ENCODE measurements at regions not wholly inside any gene's neighbourhood (a gene's known extent, or its start where the extent isn't known, plus 50 kb on each side); places are given as distances from the start of the nearest gene placed in this dataset.

DNA sequence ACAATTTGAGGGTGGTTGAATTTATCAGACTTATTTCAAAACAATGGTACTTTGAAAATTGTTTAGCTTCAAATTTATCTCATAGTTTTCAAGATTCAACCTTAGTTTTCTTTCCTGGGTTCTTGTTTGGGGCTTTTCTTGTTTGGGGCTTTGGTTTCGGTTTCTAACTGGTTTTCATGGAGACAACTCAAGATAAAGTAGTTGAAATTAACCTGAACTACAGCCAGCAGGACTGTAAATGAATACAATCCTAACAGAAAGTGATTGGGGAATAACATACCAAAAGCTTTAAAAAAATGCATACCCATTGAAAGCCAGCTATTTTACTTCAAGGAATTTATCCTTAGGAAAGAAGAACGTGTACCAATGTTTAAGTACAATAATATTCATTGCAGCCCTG lies 133.5 kb upstream of the SLC14A2 start:
- Histone ChIP-seq H3K36me3 (no peaks in the 10 kb centered on the region), H3K4me1 (peaks cover 0 to 3% of the 10 kb centered on the region in 2 donors), H3K9me3 (no peaks in the 10 kb centered on the region), H3K4me3 (peak overlapping the region in 1 of 2 donors; percentile 4), H3K27ac (peak overlapping the region; percentile 49 to 59), H3K27me3 (no peaks in the 10 kb centered on the region)
- DNase-seq: no peak
- TF ChIP-seq, protein P1, sequence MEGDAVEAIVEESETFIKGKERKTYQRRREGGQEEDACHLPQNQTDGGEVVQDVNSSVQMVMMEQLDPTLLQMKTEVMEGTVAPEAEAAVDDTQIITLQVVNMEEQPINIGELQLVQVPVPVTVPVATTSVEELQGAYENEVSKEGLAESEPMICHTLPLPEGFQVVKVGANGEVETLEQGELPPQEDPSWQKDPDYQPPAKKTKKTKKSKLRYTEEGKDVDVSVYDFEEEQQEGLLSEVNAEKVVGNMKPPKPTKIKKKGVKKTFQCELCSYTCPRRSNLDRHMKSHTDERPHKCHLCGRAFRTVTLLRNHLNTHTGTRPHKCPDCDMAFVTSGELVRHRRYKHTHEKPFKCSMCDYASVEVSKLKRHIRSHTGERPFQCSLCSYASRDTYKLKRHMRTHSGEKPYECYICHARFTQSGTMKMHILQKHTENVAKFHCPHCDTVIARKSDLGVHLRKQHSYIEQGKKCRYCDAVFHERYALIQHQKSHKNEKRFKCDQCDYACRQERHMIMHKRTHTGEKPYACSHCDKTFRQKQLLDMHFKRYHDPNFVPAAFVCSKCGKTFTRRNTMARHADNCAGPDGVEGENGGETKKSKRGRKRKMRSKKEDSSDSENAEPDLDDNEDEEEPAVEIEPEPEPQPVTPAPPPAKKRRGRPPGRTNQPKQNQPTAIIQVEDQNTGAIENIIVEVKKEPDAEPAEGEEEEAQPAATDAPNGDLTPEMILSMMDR (IDR thresholded peaks at IDR 0.05): no peak
- TF ChIP-seq POLR2A (IDR thresholded peaks at IDR 0.05): no peak
- intact Hi-C loops (cut with DNase I; ENCODE audit: low total_unique reads): no loop called here

DNA sequence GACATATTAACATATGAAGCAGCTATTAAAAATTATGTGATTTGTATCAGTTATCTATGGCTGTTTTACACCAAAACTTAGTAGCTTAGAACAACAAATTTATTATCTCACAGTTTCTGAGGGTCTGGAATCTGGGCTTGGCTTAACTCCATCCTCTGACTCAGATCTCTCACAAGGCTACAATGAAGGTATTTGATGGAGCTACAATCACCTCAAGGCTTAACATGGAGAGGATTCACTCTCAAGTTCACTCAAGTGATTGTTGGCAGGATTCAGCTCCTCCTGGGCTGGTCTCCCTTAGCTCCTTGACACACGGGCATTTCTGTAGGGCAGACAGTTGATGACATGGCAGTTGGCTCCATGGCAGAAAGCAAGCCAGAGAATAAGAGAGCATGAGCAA lies 133.0 kb upstream of the SLC14A2 start:
- no peaks in the 10 kb centered on the region for H3K9me3 ChIP-seq
- H3K27me3 ChIP-seq: no peaks in the 10 kb centered on the region
- intact Hi-C loops (cut with DNase I; ENCODE audit: low total_unique reads): no loop called here
- H3K4me3 ChIP-seq: peak overlapping the region in 1 of 2 donors; percentile 4
- TF ChIP-seq, protein P1 (IDR thresholded peaks at IDR 0.05): no peak
- no peak for TF ChIP-seq POLR2A (IDR thresholded peaks at IDR 0.05)
- peak in 1 of 2 donors; percentile 34 for DNase-seq
- no peaks in the 10 kb centered on the region for H3K36me3 ChIP-seq
- H3K27ac ChIP-seq: peak overlapping the region; percentile 49 to 59
- H3K4me1 ChIP-seq: peaks cover 0 to 3% of the 10 kb centered on the region in 2 donors

DNA sequence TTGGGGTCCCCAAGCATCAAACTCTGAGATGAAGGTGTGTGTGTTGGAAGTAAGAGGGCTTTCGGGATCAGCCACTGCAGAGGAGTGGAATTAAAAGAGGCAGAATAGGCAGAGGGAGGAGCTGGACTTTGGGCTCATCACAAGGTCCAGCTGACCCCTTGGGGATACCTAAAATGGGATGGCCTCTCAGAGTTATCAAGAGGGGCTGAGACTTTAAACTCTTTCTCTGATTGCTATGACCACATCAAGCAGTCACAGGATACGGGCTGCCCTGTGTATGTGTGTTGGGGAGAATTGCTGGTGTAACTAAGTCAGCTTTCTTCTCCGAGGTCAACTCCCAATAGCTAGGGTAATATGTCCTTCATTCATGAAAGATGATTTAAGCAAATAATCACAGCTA lies 127.7 kb upstream of the SLC14A2 start:
- Histone ChIP-seq H3K4me3 (no peak overlapping the region), H3K9me3 (no peaks in the 10 kb centered on the region), H3K36me3 (no peaks in the 10 kb centered on the region), H3K4me1 (peaks cover 0 to 1% of the 10 kb centered on the region in 2 donors), H3K27ac (no peak overlapping the region), H3K27me3 (no peaks in the 10 kb centered on the region)
- intact Hi-C loops (cut with DNase I; ENCODE audit: low total_unique reads): no loop called here
- TF ChIP-seq POLR2A (IDR thresholded peaks at IDR 0.05): no peak
- DNase-seq: no peak

DNA sequence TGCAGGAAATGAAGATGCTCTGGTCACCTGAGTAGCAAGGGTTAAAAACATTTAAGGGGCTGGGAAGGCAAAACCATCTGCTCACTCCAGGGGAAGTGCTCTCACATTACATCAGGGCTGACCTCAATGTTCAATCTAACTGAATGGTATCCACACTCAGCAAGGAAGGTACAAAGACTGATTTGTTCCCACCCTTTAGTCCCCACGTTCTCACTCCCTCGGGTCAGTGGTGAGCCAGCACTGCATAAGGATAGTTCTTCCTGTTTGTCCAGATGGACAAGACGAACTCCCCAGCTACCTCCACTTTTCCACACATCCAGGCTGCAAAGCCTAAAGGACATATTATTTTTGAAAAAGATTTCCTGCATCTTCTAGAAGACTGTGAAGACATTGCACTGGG lies 126.6 kb upstream of the SLC14A2 start:
- intact Hi-C loops (cut with DNase I; ENCODE audit: low total_unique reads): no loop called here
- DNase-seq: no peak
- no peaks in the 10 kb centered on the region for H3K9me3 ChIP-seq
- H3K27ac ChIP-seq: no peak overlapping the region
- H3K27me3 ChIP-seq: no peaks in the 10 kb centered on the region
- TF ChIP-seq, protein P1 (IDR thresholded peaks at IDR 0.05): no peak
- no peaks in the 10 kb centered on the region for H3K36me3 ChIP-seq
- no peaks in the 10 kb centered on the region for H3K4me1 ChIP-seq
- no peak overlapping the region for H3K4me3 ChIP-seq

DNA sequence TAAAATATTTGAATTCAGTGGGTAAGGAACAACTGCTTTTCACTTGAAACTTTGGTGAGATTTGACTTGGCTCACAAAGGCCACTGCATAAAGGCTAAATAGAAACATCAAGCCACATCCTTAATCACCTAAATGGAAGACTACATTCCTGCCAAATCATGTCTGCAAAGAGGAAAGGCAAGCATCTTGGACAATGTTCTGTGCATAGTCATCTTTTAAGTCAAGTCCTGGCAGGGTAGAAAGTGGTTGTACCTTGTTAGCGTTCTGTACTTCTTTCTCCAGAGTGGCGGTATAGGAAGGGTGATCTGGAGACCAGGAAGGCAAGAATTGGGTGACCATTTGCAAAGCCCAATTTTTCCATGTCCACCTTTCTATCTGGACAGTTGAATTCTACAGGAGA lies 121.4 kb upstream of the SLC14A2 start:
- Histone ChIP-seq H3K4me3 (no peak overlapping the region), H3K4me1 (no peaks in the 10 kb centered on the region), H3K36me3 (no peaks in the 10 kb centered on the region), H3K27ac (no peak overlapping the region), H3K27me3 (no peaks in the 10 kb centered on the region), H3K9me3 (no peaks in the 10 kb centered on the region)
- no peak for DNase-seq
- TF ChIP-seq, protein P1 (IDR thresholded peaks at IDR 0.05): no peak
- no peak for TF ChIP-seq POLR2A (IDR thresholded peaks at IDR 0.05)
- intact Hi-C loops (cut with DNase I; ENCODE audit: low total_unique reads): no loop called here

DNA sequence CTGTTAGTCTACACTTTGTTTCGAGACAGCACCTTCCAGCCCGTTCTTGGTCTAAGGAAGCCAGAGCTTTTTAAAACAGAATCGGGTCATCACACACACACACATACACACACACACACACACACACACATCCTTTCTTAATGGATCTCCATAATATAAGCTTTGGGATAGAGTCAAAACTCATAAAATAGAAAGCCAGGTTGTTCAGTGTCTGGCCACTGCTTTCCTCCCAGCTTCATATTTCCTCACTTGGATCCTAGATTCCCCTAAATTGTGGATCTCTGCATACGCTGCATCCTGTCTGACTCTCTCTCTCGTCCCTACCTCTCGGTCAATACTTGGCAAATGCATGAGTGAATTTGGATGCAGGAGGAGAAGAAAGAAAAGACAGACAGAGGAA lies 120.5 kb upstream of the SLC14A2 start:
- no peak for TF ChIP-seq POLR2A (IDR thresholded peaks at IDR 0.05)
- TF ChIP-seq, protein P1 (IDR thresholded peaks at IDR 0.05): no peak
- no peak overlapping the region for H3K4me3 ChIP-seq
- H3K4me1 ChIP-seq: no peaks in the 10 kb centered on the region
- H3K27ac ChIP-seq: no peak overlapping the region
- no peaks in the 10 kb centered on the region for H3K27me3 ChIP-seq
- DNase-seq: no peak
- H3K9me3 ChIP-seq: no peaks in the 10 kb centered on the region
- intact Hi-C loops (cut with DNase I; ENCODE audit: low total_unique reads): no loop called here
- H3K36me3 ChIP-seq: no peaks in the 10 kb centered on the region
